NB4 (cell line): ENCODE measurements at regions not wholly inside any gene's neighbourhood (a gene's known extent, or its start where the extent isn't known, plus 50 kb on each side); places are given as distances from the start of the nearest gene placed in this dataset.

Source experiments
- MYC ChIP-seq: IDR thresholded peaks from 2 replicates; pipeline ENCODE4 v1.6.1; 2011; ENCODE audit warnings: low read depth, low read length
- POLR2A ChIP-seq: IDR thresholded peaks from 2 replicates; pipeline ENCODE4 v1.6.1; 2011; ENCODE audit warnings: mild to moderate bottlenecking; ENCODE audit not compliant: insufficient read length; ENCODE audit errors: extremely low read depth
- TF ChIP-seq, protein P1 (sequence below): IDR thresholded peaks from one replicate; pipeline ENCODE4 v1.5.1; 2012; ENCODE audit warnings: low read depth, low read length
- TF ChIP-seq, protein P2 (sequence below): IDR thresholded peaks from 2 replicates; pipeline ENCODE4 v1.6.1; 2011; ENCODE audit warnings: low read depth, low read length

DNA sequence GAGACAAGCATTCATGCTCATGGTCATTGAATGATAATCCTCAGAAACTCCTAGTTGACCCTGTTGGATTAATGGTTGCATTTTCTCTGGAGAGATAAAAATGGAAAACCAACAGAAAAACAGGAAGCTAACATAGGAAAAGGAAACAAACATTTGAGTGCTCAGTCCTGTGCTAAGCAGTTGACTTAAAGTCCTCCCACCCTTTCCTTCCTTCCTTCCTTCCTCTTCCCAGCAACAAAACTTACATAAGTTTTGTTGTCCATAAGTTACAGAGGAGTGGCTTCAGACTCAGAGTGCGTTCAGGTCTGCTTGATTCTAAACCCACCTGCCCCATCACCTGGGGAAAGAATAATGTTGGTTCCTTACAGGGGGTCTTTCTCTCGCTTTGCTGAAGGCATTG is 163.8 kb upstream of the RGMA start:
- no peak for TF ChIP-seq POLR2A
- TF ChIP-seq, protein P1, sequence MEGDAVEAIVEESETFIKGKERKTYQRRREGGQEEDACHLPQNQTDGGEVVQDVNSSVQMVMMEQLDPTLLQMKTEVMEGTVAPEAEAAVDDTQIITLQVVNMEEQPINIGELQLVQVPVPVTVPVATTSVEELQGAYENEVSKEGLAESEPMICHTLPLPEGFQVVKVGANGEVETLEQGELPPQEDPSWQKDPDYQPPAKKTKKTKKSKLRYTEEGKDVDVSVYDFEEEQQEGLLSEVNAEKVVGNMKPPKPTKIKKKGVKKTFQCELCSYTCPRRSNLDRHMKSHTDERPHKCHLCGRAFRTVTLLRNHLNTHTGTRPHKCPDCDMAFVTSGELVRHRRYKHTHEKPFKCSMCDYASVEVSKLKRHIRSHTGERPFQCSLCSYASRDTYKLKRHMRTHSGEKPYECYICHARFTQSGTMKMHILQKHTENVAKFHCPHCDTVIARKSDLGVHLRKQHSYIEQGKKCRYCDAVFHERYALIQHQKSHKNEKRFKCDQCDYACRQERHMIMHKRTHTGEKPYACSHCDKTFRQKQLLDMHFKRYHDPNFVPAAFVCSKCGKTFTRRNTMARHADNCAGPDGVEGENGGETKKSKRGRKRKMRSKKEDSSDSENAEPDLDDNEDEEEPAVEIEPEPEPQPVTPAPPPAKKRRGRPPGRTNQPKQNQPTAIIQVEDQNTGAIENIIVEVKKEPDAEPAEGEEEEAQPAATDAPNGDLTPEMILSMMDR: no peak
- TF ChIP-seq, protein P2, sequence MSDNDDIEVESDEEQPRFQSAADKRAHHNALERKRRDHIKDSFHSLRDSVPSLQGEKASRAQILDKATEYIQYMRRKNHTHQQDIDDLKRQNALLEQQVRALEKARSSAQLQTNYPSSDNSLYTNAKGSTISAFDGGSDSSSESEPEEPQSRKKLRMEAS: no peak
- TF ChIP-seq MYC: no peak
